Breast epithelium (tissue), 3 donors: ENCODE measurements at regions not wholly inside any gene's neighbourhood (a gene's known extent, or its start where the extent isn't known, plus 50 kb on each side); places are given as distances from the start of the nearest gene placed in this dataset.

Experiments used
- CTCF ChIP-seq, 3 donors: fragments of 450-650 bp; IDR thresholded peaks; one replicate each; pipeline ENCODE4 v1.5.1; 2016 to 2017; ENCODE audit warnings: antibody characterized with exemption in 3 of 3, mild to moderate bottlenecking in 3 of 3, moderate library complexity in 3 of 3
- POLR2A ChIP-seq: fragments of 450-650 bp; IDR thresholded peaks from one replicate; pipeline ENCODE4 v1.6.1; 2016; ENCODE audit warnings: antibody characterized with exemption, mild to moderate bottlenecking, moderate library complexity

GRCh38 chr6:146917182-146917581, 287.0 kb upstream of the STXBP5 start:
- TF ChIP-seq POLR2A (no peak), CTCF (IDR thresholded peaks at IDR 0.05) (no peak)
